Neural cell (in vitro differentiated cells): ENCODE measurements at regions not wholly inside any gene's neighbourhood (a gene's known extent, or its start where the extent isn't known, plus 50 kb on each side); places are given as distances from the start of the nearest gene placed in this dataset.
A peak's percentile ranks its signal among the peaks of the same experiment; 100 is the strongest.

Experiments
- H2AFZ ChIP-seq: fragments of 200-600, 300-800 bp; sonication (generic), shearing (Covaris generic); 2 replicates; pipeline ENCODE4 v1.6.0; 2014; ENCODE audit warnings: low read depth, mild to moderate bottlenecking, antibody characterized with exemption, low read length, moderate library complexity
- H3F3A ChIP-seq: fragments of 200-600 bp; shearing (Covaris generic); 2 replicates; pipeline ENCODE4 v1.6.1; 2016; ENCODE audit warnings: mild to moderate bottlenecking, moderate library complexity, mixed read lengths, antibody characterized with exemption, low read length; ENCODE audit not compliant: insufficient read depth, poor library complexity, severe bottlenecking
- H3K27ac ChIP-seq: fragments of 200-600, 300-800 bp; sonication (generic), shearing (Covaris generic); 2 replicates; pipeline ENCODE4 v1.5.1; 2014; ENCODE audit warnings: mild to moderate bottlenecking, low read length, moderate library complexity
- H3K27me3 ChIP-seq: fragments of 300-800, 200-600 bp; sonication (generic), shearing (Covaris generic); 2 replicates; pipeline ENCODE4 v1.6.0; 2014; ENCODE audit warnings: mild to moderate bottlenecking, low read depth, low read length, moderate library complexity; ENCODE audit not compliant: insufficient read depth
- H3K36me3 ChIP-seq: fragments of 300-800, 200-600 bp; sonication (generic), shearing (Covaris generic); 2 replicates; pipeline ENCODE4 v1.5.1; 2014; ENCODE audit warnings: mild to moderate bottlenecking, antibody characterized with exemption, low read length, moderate library complexity; ENCODE audit not compliant: insufficient read depth
- H3K4me2 ChIP-seq: fragments of 300-800, 200-600 bp; sonication (generic), shearing (Covaris generic); 2 replicates; pipeline ENCODE4 v1.6.0; 2014; ENCODE audit warnings: mild to moderate bottlenecking, low read length
- H3K4me3 ChIP-seq: fragments of 300-800, 200-600 bp; sonication (generic), shearing (Covaris generic); 2 replicates; pipeline ENCODE4 v1.5.1; 2014; ENCODE audit warnings: mild to moderate bottlenecking, low read length, moderate library complexity
- H3K79me2 ChIP-seq: fragments of 200-600 bp; shearing (Covaris generic); replicated peaks from 2 replicates; pipeline ENCODE4 v1.6.0; 2014; ENCODE audit warnings: mild to moderate bottlenecking, low read length, moderate library complexity; ENCODE audit not compliant: insufficient read depth
- H3K9ac ChIP-seq: fragments of 300-800, 200-600 bp; sonication (generic), shearing (Covaris generic); 2 replicates; pipeline ENCODE4 v1.6.1; 2016; ENCODE audit warnings: mild to moderate bottlenecking, low read length, mixed read lengths
- H3K9me2 ChIP-seq: fragments of 200-600 bp; shearing (Covaris generic); 2 replicates; pipeline ENCODE4 v1.6.1; 2016; ENCODE audit warnings: mild to moderate bottlenecking, low read length, mixed read lengths; ENCODE audit not compliant: insufficient read depth
- H3K9me3 ChIP-seq: fragments of 200-600, 300-800 bp; sonication (generic), shearing (Covaris generic); 2 replicates; pipeline ENCODE4 v1.6.1; 2016; ENCODE audit warnings: mild to moderate bottlenecking, mixed run types, low read length, moderate library complexity, mixed read lengths
- H4K20me1 ChIP-seq: fragments of 200-600 bp; shearing (Covaris generic); 2 replicates; pipeline ENCODE4 v1.6.1; 2016; ENCODE audit warnings: mild to moderate bottlenecking, mixed run types; ENCODE audit not compliant: insufficient read depth
- EP300 ChIP-seq: fragments of 450-650 bp; conservative IDR thresholded peaks from 2 replicates; pipeline ENCODE4 v1.6.1; 2014; ENCODE audit warnings: antibody characterized with exemption, mild to moderate bottlenecking, moderate library complexity; ENCODE audit not compliant: poor library complexity, severe bottlenecking
- EZH2 ChIP-seq: fragments of 200-600, 300-800 bp; shearing (Covaris generic), sonication (generic); IDR thresholded peaks from 2 replicates; pipeline ENCODE4 v1.6.1; 2014; ENCODE audit warnings: antibody characterized with exemption, low read length, borderline replicate concordance, mild to moderate bottlenecking; ENCODE audit not compliant: insufficient read depth, poor library complexity, severe bottlenecking
- MXI1 ChIP-seq: fragments of 450-650 bp; conservative IDR thresholded peaks from 2 replicates; pipeline ENCODE4 v1.6.1; 2014; ENCODE audit warnings: antibody characterized with exemption, mild to moderate bottlenecking; ENCODE audit not compliant: poor library complexity, severe bottlenecking
- POLR2AphosphoS5 ChIP-seq: IDR thresholded peaks from 2 replicates; pipeline ENCODE4 v1.6.1; 2012
- RAD21 ChIP-seq: fragments of 450-650 bp; conservative IDR thresholded peaks from 2 replicates; pipeline ENCODE4 v1.6.1; 2014; ENCODE audit warnings: antibody characterized with exemption, mild to moderate bottlenecking, moderate library complexity
- SMC3 ChIP-seq: fragments of 450-650 bp; conservative IDR thresholded peaks from 2 replicates; pipeline ENCODE4 v1.6.1; 2014; ENCODE audit warnings: antibody characterized with exemption, mild to moderate bottlenecking, moderate library complexity; ENCODE audit not compliant: poor library complexity
- TAF1 ChIP-seq: IDR thresholded peaks from 2 replicates; pipeline ENCODE4 v1.6.1; 2012; ENCODE audit warnings: low read depth
- TF ChIP-seq, protein P1 (sequence below): fragments of 450-650 bp; IDR thresholded peaks from 2 replicates; pipeline ENCODE4 v1.5.1; 2014; ENCODE audit warnings: antibody characterized with exemption, mild to moderate bottlenecking, moderate library complexity; ENCODE audit not compliant: poor library complexity, severe bottlenecking
- TF ChIP-seq, protein P2 (sequence below): IDR thresholded peaks from 2 replicates; pipeline ENCODE4 v1.6.1; 2012; ENCODE audit warnings: borderline replicate concordance

DNA sequence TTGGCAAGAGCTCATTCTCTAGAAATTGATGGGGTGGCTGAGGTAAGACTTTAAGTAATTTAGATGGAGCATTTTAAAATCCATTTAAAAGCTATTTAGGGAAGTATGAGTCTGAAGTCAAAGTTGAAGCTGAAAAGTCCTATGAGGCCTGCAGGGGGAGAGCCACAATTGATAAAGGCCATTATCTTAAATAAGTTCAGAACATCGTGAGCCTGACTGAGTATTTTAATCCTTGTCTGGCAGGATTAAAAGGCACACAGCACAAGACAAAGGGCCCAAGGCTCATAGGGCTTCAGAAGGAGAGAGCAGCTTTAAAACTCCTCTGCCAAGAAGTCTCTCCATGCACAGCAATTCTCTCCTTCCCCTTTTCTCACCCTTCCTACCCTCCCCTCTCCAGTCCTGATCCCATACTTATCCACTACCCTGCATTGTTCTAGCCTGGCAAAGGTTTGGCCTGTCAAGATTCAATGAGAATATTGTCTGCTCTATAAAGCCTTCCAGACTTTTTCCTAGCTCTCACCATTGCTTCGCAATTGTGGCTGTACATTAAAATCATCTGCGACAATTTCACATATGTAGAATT lies 1312.9 kb downstream of the FAM181B start:
- H3K4me2 ChIP-seq = no peak overlapping the region
- no peaks in the 10 kb centered on the region for H3F3A ChIP-seq
- no peak overlapping the region for H3K9ac ChIP-seq
- TF ChIP-seq, protein P1, sequence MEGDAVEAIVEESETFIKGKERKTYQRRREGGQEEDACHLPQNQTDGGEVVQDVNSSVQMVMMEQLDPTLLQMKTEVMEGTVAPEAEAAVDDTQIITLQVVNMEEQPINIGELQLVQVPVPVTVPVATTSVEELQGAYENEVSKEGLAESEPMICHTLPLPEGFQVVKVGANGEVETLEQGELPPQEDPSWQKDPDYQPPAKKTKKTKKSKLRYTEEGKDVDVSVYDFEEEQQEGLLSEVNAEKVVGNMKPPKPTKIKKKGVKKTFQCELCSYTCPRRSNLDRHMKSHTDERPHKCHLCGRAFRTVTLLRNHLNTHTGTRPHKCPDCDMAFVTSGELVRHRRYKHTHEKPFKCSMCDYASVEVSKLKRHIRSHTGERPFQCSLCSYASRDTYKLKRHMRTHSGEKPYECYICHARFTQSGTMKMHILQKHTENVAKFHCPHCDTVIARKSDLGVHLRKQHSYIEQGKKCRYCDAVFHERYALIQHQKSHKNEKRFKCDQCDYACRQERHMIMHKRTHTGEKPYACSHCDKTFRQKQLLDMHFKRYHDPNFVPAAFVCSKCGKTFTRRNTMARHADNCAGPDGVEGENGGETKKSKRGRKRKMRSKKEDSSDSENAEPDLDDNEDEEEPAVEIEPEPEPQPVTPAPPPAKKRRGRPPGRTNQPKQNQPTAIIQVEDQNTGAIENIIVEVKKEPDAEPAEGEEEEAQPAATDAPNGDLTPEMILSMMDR = peak; percentile 16
- TF ChIP-seq MXI1 (no peak), RAD21 (no peak)
- H3K9me2 ChIP-seq = no peaks in the 10 kb centered on the region
- no peaks in the 10 kb centered on the region for H3K27me3 ChIP-seq
- no peak overlapping the region for H3K27ac ChIP-seq
- H4K20me1 ChIP-seq = no peaks in the 10 kb centered on the region
- H3K4me3 ChIP-seq = no peak overlapping the region
- H3K9me3 ChIP-seq = no peaks in the 10 kb centered on the region
- H2AFZ ChIP-seq = no peak overlapping the region
- no peaks in the 10 kb centered on the region for H3K79me2 ChIP-seq
- H3K36me3 ChIP-seq = no peaks in the 10 kb centered on the region

DNA sequence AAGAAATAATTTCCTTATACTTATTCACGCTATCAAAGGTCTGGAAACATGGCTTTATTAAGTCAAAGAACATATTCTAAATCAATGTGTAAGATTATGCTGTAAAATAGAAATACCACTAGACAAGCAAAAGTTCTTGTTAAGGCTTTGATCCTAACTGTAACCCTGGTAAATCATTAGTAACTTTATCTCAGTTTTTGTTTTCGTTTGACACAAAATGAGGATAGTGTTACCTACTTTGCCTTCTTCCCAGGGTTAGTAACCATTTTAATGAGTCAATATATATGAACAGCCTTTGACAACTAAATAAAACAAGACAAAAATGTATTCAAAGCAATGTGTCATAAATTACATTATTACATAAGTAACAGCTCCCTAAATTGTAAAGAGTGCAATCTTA lies 1336.3 kb downstream of the FAM181B start:
- Histone ChIP-seq H3K9ac (no peak overlapping the region), H3K36me3 (no peaks in the 10 kb centered on the region), H3K27me3 (no peaks in the 10 kb centered on the region), H3K9me3 (peaks cover 2% of the 10 kb centered on the region), H3K9me2 (no peaks in the 10 kb centered on the region), H3K4me2 (no peak overlapping the region), H3F3A (no peaks in the 10 kb centered on the region), H4K20me1 (no peaks in the 10 kb centered on the region), H2AFZ (no peak overlapping the region), H3K79me2 (no peaks in the 10 kb centered on the region), H3K4me3 (no peak overlapping the region), H3K27ac (no peak overlapping the region)
- TF ChIP-seq EZH2 = no peak
- TF ChIP-seq, protein P2, sequence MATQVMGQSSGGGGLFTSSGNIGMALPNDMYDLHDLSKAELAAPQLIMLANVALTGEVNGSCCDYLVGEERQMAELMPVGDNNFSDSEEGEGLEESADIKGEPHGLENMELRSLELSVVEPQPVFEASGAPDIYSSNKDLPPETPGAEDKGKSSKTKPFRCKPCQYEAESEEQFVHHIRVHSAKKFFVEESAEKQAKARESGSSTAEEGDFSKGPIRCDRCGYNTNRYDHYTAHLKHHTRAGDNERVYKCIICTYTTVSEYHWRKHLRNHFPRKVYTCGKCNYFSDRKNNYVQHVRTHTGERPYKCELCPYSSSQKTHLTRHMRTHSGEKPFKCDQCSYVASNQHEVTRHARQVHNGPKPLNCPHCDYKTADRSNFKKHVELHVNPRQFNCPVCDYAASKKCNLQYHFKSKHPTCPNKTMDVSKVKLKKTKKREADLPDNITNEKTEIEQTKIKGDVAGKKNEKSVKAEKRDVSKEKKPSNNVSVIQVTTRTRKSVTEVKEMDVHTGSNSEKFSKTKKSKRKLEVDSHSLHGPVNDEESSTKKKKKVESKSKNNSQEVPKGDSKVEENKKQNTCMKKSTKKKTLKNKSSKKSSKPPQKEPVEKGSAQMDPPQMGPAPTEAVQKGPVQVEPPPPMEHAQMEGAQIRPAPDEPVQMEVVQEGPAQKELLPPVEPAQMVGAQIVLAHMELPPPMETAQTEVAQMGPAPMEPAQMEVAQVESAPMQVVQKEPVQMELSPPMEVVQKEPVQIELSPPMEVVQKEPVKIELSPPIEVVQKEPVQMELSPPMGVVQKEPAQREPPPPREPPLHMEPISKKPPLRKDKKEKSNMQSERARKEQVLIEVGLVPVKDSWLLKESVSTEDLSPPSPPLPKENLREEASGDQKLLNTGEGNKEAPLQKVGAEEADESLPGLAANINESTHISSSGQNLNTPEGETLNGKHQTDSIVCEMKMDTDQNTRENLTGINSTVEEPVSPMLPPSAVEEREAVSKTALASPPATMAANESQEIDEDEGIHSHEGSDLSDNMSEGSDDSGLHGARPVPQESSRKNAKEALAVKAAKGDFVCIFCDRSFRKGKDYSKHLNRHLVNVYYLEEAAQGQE = no peak

DNA sequence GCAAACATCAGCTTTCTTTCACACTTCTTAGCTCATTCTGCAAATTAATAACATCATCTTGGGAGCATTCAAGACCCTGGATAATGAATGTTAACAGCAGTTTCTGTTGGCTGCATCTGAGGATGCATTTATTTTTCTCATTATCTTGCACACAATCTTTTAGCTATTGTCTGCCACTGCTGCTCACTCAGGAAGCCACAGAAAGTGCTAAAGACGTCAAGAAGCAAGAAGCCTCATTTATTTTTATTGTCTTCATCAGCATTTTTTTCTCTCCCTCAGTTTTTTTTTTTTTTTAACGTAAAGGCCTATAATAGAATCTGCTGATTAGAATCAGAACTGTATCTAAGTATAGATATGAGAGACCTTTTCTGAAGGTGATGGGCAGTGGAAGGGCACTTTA lies 1339.4 kb downstream of the FAM181B start:
- H3K4me2 ChIP-seq = no peak overlapping the region
- no peak overlapping the region for H3K4me3 ChIP-seq
- no peak overlapping the region for H3K9ac ChIP-seq
- H3K79me2 ChIP-seq = no peaks in the 10 kb centered on the region
- no peaks in the 10 kb centered on the region for H3K9me2 ChIP-seq
- peak overlapping the region; percentile 14 for H3K27ac ChIP-seq
- H3K36me3 ChIP-seq = no peaks in the 10 kb centered on the region
- H3K9me3 ChIP-seq = no peaks in the 10 kb centered on the region
- no peaks in the 10 kb centered on the region for H4K20me1 ChIP-seq
- TF ChIP-seq TAF1 (no peak), SMC3 (no peak), EP300 (no peak), RAD21 (no peak), EZH2 (no peak), MXI1 (no peak), POLR2AphosphoS5 (no peak)
- TF ChIP-seq, protein P1 = no peak
- TF ChIP-seq, protein P2 = no peak
- no peaks in the 10 kb centered on the region for H3F3A ChIP-seq
- no peaks in the 10 kb centered on the region for H3K27me3 ChIP-seq
- H2AFZ ChIP-seq = no peak overlapping the region
